H9 (cell line): ENCODE measurements at regions not wholly inside any gene's neighbourhood (a gene's known extent, or its start where the extent isn't known, plus 50 kb on each side); places are given as distances from the start of the nearest gene placed in this dataset.

Source experiments
- DNase-seq: peaks from one replicate; pipeline ENCODE4 v3.0.0-alpha.2; 2017
- H2AFZ ChIP-seq: one replicate; pipeline ENCODE4 v1.6.1; 2013; ENCODE audit warnings: mild to moderate bottlenecking, low read length, control low read depth, moderate library complexity
- H2AK5ac ChIP-seq: 2 replicates; pipeline ENCODE4 v1.6.1; 2013; ENCODE audit warnings: low read length, control low read depth, mixed read lengths; ENCODE audit not compliant: insufficient read length
- H2BK120ac ChIP-seq: one replicate; pipeline ENCODE4 v1.6.1; 2013; ENCODE audit warnings: low read depth, mild to moderate bottlenecking, low read length, control low read depth, inconsistent platforms; ENCODE audit not compliant: poor library complexity, severe bottlenecking
- H2BK12ac ChIP-seq: 2 replicates; pipeline ENCODE4 v1.6.1; 2013; ENCODE audit warnings: low read length, control low read depth, mixed read lengths, low read depth; ENCODE audit not compliant: insufficient read length
- H2BK15ac ChIP-seq: 2 replicates; pipeline ENCODE4 v1.6.1; 2013; ENCODE audit warnings: low read depth, low read length, control low read depth
- H2BK20ac ChIP-seq: one replicate; pipeline ENCODE4 v1.6.1; 2013; ENCODE audit warnings: low read depth, mild to moderate bottlenecking, low read length, control low read depth, inconsistent platforms; ENCODE audit not compliant: poor library complexity, severe bottlenecking
- H2BK5ac ChIP-seq: 2 replicates; pipeline ENCODE4 v1.6.1; 2013; ENCODE audit warnings: low read length, control low read depth, mixed read lengths; ENCODE audit not compliant: insufficient read length
- H3K14ac ChIP-seq: 2 replicates; pipeline ENCODE4 v1.6.1; 2013; ENCODE audit warnings: low read length, control low read depth; ENCODE audit not compliant: insufficient read depth
- H3K18ac ChIP-seq: 2 replicates; pipeline ENCODE4 v1.6.1; 2013; ENCODE audit warnings: low read depth, mild to moderate bottlenecking, mixed read lengths, low read length, control low read depth; ENCODE audit not compliant: insufficient read length
- H3K23ac ChIP-seq: 2 replicates; pipeline ENCODE4 v1.6.1; 2013; ENCODE audit warnings: low read length, control low read depth, mixed read lengths, low read depth; ENCODE audit not compliant: insufficient read length
- H3K23me2 ChIP-seq: 2 replicates; pipeline ENCODE4 v1.6.1; 2013; ENCODE audit warnings: low read depth, mild to moderate bottlenecking, mixed read lengths, low read length, control low read depth; ENCODE audit not compliant: insufficient read length, poor library complexity, severe bottlenecking
- H3K27ac ChIP-seq: 2 replicates; pipeline ENCODE4 v1.5.1; 2013; ENCODE audit warnings: low read length, control low read depth, mixed read lengths, low read depth; ENCODE audit not compliant: insufficient read length
- H3K27me3 ChIP-seq: 2 replicates; pipeline ENCODE4 v1.6.1; 2013; ENCODE audit warnings: low read length, control low read depth, inconsistent platforms; ENCODE audit not compliant: insufficient read depth
- H3K4ac ChIP-seq: 2 replicates; pipeline ENCODE4 v1.6.1; 2013; ENCODE audit warnings: low read depth, mild to moderate bottlenecking, control low read depth, inconsistent platforms, low read length, moderate library complexity
- H3K4me1 ChIP-seq: 2 replicates; pipeline ENCODE4 v1.6.1; 2013; ENCODE audit warnings: low read length, control low read depth, inconsistent platforms; ENCODE audit not compliant: insufficient read depth
- H3K4me2 ChIP-seq: 2 replicates; pipeline ENCODE4 v1.6.1; 2013; ENCODE audit warnings: low read length, control low read depth, mixed read lengths; ENCODE audit not compliant: insufficient read length, insufficient read depth
- H3K56ac ChIP-seq: 2 replicates; pipeline ENCODE4 v1.6.1; 2013; ENCODE audit warnings: low read depth, mild to moderate bottlenecking, mixed read lengths, low read length, control low read depth; ENCODE audit not compliant: insufficient read length
- H3K79me1 ChIP-seq: 2 replicates; pipeline ENCODE4 v1.6.1; 2013; ENCODE audit warnings: low read depth, mild to moderate bottlenecking, moderate library complexity, low read length, control low read depth, inconsistent platforms; ENCODE audit not compliant: insufficient read depth, poor library complexity, severe bottlenecking
- H3K79me2 ChIP-seq: 2 replicates; pipeline ENCODE4 v1.6.1; 2013; ENCODE audit warnings: low read length, control low read depth, inconsistent platforms; ENCODE audit not compliant: insufficient read depth
- H3K9ac ChIP-seq: 2 replicates; pipeline ENCODE4 v1.6.1; 2013; ENCODE audit warnings: low read length, control low read depth, mixed read lengths; ENCODE audit not compliant: insufficient read length; ENCODE audit errors: extremely low read depth
- H3K9me3 ChIP-seq: one replicate; pipeline ENCODE4 v1.6.1; 2013; ENCODE audit warnings: low read depth, low read length, inconsistent platforms; ENCODE audit not compliant: control insufficient read depth
- H3T11ph ChIP-seq: one replicate; pipeline ENCODE4 v1.6.1; 2013; ENCODE audit warnings: mild to moderate bottlenecking, low read length, control low read depth, inconsistent platforms
- H4K20me1 ChIP-seq: one replicate; pipeline ENCODE4 v1.6.1; 2013; ENCODE audit not compliant: control insufficient read depth, insufficient read length, insufficient read depth
- H4K5ac ChIP-seq: 2 replicates; pipeline ENCODE4 v1.6.1; 2013; ENCODE audit warnings: low read depth, mild to moderate bottlenecking, mixed read lengths, low read length, control low read depth; ENCODE audit not compliant: insufficient read length
- H4K8ac ChIP-seq: replicated peaks from 2 replicates; pipeline ENCODE4 v1.6.1; 2013; ENCODE audit warnings: low read length, control low read depth, mixed read lengths, low read depth; ENCODE audit not compliant: insufficient read length
- H4K91ac ChIP-seq: 2 replicates; pipeline ENCODE4 v1.6.1; 2013; ENCODE audit warnings: low read depth, mild to moderate bottlenecking, moderate library complexity, mixed read lengths, low read length, control low read depth; ENCODE audit not compliant: insufficient read length
- H3K27ac Mint-ChIP-seq, 3 experiments: 2 replicates in 2 of 3; 3 replicates in 1 of 3; pipeline ENCODE4 v1.8.0; 2020 to 2021; ENCODE audit warnings: mixed read lengths in 3 of 3, mild to moderate bottlenecking in 1 of 3, moderate library complexity in 1 of 3
- H3K27me3 Mint-ChIP-seq: 2 replicates; pipeline ENCODE4 v1.8.0; 2021; ENCODE audit warnings: low read depth, mild to moderate bottlenecking, moderate library complexity, mixed read lengths
- H3K36me3 Mint-ChIP-seq, 3 experiments: 2 replicates in 2 of 3; 3 replicates in 1 of 3; pipeline ENCODE4 v1.8.0; 2020 to 2021; ENCODE audit warnings: low read depth in 3 of 3, mixed read lengths in 3 of 3; ENCODE audit not compliant: insufficient read depth in 1 of 3
- H3K4me1 Mint-ChIP-seq, 2 experiments: 2 replicates each; pipeline ENCODE4 v1.8.0; 2020; ENCODE audit warnings: mixed read lengths in 2 of 2
- H3K4me3 Mint-ChIP-seq, 2 experiments: 2 replicates in 1 of 2; 3 replicates in 1 of 2; pipeline ENCODE4 v1.8.0; 2020 to 2021; ENCODE audit warnings: mild to moderate bottlenecking in 2 of 2, mixed read lengths in 2 of 2, moderate library complexity in 1 of 2
- H3K9me3 Mint-ChIP-seq, 2 experiments: 2 replicates in 1 of 2; 3 replicates in 1 of 2; pipeline ENCODE4 v1.8.0; 2020; ENCODE audit warnings: mild to moderate bottlenecking in 2 of 2, mixed read lengths in 2 of 2, moderate library complexity in 1 of 2
- WGBS: extraction: QIAGEN DNeasy Blood & Tissue Kit; methylation state at CpG from one replicate; pipeline ENCODE4 v1.1.7; 2013; ENCODE audit warnings: missing lambda C conversion rate, low lambda C conversion rate, mixed read lengths; ENCODE audit not compliant: insufficient read length; ENCODE audit errors: extremely low coverage; 5-methylcytosine and 5-hydroxymethylcytosine counted together
- TF ChIP-seq, protein P1 (sequence below): fragments of 200-600 bp; sonication (generic); conservative IDR thresholded peaks from 3 replicates; pipeline ENCODE4 v1.8.0; 2021; ENCODE audit warnings: antibody characterized with exemption, mild to moderate bottlenecking

- H3K79me2 ChIP-seq = no peaks in the 10 kb centered on the region; the same call in 1 of the 2 replicates
- H3K4me2 ChIP-seq = no peak overlapping the region
- WGBS = no CpG with 5 or more reads among the region's 1 CpG
- no peak overlapping the region for H3T11ph ChIP-seq
- Mint-ChIP-seq H3K9me3 (peaks cover 22 to 37% of the 10 kb centered on the region in 2 experiments), H3K27ac (no peak overlapping the region), H3K36me3 (peaks cover 23 to 54% (median 36%) of the 10 kb centered on the region in 3 experiments), H3K4me1 (no peaks in the 10 kb centered on the region), H3K4me3 (no peak overlapping the region), H3K27me3 (no peaks in the 10 kb centered on the region)
- no peak overlapping the region for H3K9ac ChIP-seq
- H3K79me1 ChIP-seq = no peaks in the 10 kb centered on the region
- H3K27ac ChIP-seq = no peak overlapping the region
- H3K4me1 ChIP-seq = no peaks in the 10 kb centered on the region
- no peak overlapping the region for H2BK15ac ChIP-seq
- H2BK120ac ChIP-seq = no peak overlapping the region
- no peak overlapping the region for H2BK5ac ChIP-seq
- no peak overlapping the region for H4K91ac ChIP-seq
- H3K27me3 ChIP-seq = no peaks in the 10 kb centered on the region
- H3K18ac ChIP-seq = no peak overlapping the region
- no peak overlapping the region for H2AFZ ChIP-seq
- no peaks in the 10 kb centered on the region for H3K9me3 ChIP-seq
- no peak overlapping the region for H3K4ac ChIP-seq
- H3K56ac ChIP-seq = no peak overlapping the region
- no peak overlapping the region for H4K5ac ChIP-seq
- TF ChIP-seq, protein P1, sequence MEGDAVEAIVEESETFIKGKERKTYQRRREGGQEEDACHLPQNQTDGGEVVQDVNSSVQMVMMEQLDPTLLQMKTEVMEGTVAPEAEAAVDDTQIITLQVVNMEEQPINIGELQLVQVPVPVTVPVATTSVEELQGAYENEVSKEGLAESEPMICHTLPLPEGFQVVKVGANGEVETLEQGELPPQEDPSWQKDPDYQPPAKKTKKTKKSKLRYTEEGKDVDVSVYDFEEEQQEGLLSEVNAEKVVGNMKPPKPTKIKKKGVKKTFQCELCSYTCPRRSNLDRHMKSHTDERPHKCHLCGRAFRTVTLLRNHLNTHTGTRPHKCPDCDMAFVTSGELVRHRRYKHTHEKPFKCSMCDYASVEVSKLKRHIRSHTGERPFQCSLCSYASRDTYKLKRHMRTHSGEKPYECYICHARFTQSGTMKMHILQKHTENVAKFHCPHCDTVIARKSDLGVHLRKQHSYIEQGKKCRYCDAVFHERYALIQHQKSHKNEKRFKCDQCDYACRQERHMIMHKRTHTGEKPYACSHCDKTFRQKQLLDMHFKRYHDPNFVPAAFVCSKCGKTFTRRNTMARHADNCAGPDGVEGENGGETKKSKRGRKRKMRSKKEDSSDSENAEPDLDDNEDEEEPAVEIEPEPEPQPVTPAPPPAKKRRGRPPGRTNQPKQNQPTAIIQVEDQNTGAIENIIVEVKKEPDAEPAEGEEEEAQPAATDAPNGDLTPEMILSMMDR = no peak
- H3K14ac ChIP-seq = no peak overlapping the region
- H3K23ac ChIP-seq = no peak overlapping the region
- H2AK5ac ChIP-seq = no peak overlapping the region
- no peaks in the 10 kb centered on the region for H3K23me2 ChIP-seq
- H4K20me1 ChIP-seq = no peaks in the 10 kb centered on the region
- H2BK20ac ChIP-seq = no peak overlapping the region
- no peak overlapping the region for H2BK12ac ChIP-seq
- H4K8ac ChIP-seq = no peak overlapping the region
- no peak for DNase-seq
Observed at GRCh38 chr16:72551649-72552048, 379.7 kb upstream of the PMFBP1 start.
